K562 (cell line): ENCODE measurements at regions not wholly inside any gene's neighbourhood (a gene's known extent, or its start where the extent isn't known, plus 50 kb on each side); places are given as distances from the start of the nearest gene placed in this dataset.
"Not testable (repeated sequence)": the region's sequence is repeated elsewhere in the genome, so short reads cannot be mapped to it uniquely, and the experiment has no call there.

Source experiments
- EHMT2 ChIP-seq: fragments of 450-650 bp; IDR thresholded peaks from 2 replicates; pipeline ENCODE4 v1.6.1; 2018; ENCODE audit warnings: antibody characterized with exemption
- EZH2 ChIP-seq: IDR thresholded peaks from 2 replicates; pipeline ENCODE4 v1.6.1; 2012; ENCODE audit warnings: low read depth, mild to moderate bottlenecking, inconsistent platforms, low read length, borderline replicate concordance
- JUND ChIP-seq, 2 experiments: IDR thresholded peaks; 2 replicates in 1 of 2; 3 replicates in 1 of 2; pipeline ENCODE4 v1.6.1; 2011; ENCODE audit warnings: borderline replicate concordance in 2 of 2, low read depth in 2 of 2, low read length in 2 of 2, improper control_type of control experiment in 1 of 2, missing biosample characterization in 1 of 2, missing genetic modification characterization in 1 of 2, missing genetic modification reagents in 1 of 2
- MYC ChIP-seq, 2 experiments: fragments of 250-450 bp in 1 of 2; sonication (Bioruptor Pico) in 1 of 2; IDR thresholded peaks; 2 replicates each; pipeline versions ENCODE4 v1.5.1 to v1.6.1; 2012 to 2021; ENCODE audit warnings: low read depth in 2 of 2, borderline replicate concordance in 1 of 2, improper control_type of control experiment in 1 of 2, low read length in 1 of 2, mild to moderate bottlenecking in 1 of 2, moderate library complexity in 1 of 2
- PHF8 ChIP-seq: fragments of 200-600 bp; sonication (generic); IDR thresholded peaks from 2 replicates; pipeline ENCODE4 v1.6.1; 2012; ENCODE audit warnings: mixed run types, mild to moderate bottlenecking, inconsistent platforms, low read length, moderate library complexity, borderline replicate concordance
- POLR2B ChIP-seq: fragments of 450-650 bp; IDR thresholded peaks from 2 replicates; pipeline ENCODE4 v1.6.1; 2018; ENCODE audit warnings: low read depth; ENCODE audit not compliant: partially characterized antibody
- RAD21 ChIP-seq, 2 experiments: fragments of 250-450 bp in 1 of 2; fragments of 450-650 bp in 1 of 2; sonication (Bioruptor Pico) in 1 of 2; formaldehyde crosslinking in 1 of 2; IDR thresholded peaks in 1 of 2; conservative IDR thresholded peaks in 1 of 2; 2 replicates each; pipeline versions ENCODE4 v1.4.0 to v1.8.0; 2020 to 2022; ENCODE audit warnings: mild to moderate bottlenecking in 2 of 2, moderate library complexity in 1 of 2
- RBM17 ChIP-seq: fragments of 200-400 bp; formaldehyde crosslinking; IDR thresholded peaks from 2 replicates; pipeline ENCODE4 v1.6.1; 2017; ENCODE audit warnings: low read depth, mild to moderate bottlenecking, low read length, borderline replicate concordance
- RCOR1 ChIP-seq, 2 experiments: IDR thresholded peaks; 2 replicates each; pipeline ENCODE4 v1.6.1; 2012; ENCODE audit warnings: low read depth in 2 of 2, low read length in 2 of 2, borderline replicate concordance in 1 of 2, improper control_type of control experiment in 1 of 2
- YY1 ChIP-seq, 3 experiments: IDR thresholded peaks; 2 replicates each; pipeline ENCODE4 v1.6.1; 2011; ENCODE audit warnings: low read length in 2 of 3, mild to moderate bottlenecking in 2 of 3, moderate library complexity in 2 of 3, borderline replicate concordance in 1 of 3, control low read depth in 1 of 3, low read depth in 1 of 3; ENCODE audit not compliant: insufficient read depth in 3 of 3, insufficient replicate concordance in 2 of 3, control insufficient read depth in 1 of 3, insufficient read length in 1 of 3; ENCODE audit errors: extremely low read depth in 1 of 3

DNA sequence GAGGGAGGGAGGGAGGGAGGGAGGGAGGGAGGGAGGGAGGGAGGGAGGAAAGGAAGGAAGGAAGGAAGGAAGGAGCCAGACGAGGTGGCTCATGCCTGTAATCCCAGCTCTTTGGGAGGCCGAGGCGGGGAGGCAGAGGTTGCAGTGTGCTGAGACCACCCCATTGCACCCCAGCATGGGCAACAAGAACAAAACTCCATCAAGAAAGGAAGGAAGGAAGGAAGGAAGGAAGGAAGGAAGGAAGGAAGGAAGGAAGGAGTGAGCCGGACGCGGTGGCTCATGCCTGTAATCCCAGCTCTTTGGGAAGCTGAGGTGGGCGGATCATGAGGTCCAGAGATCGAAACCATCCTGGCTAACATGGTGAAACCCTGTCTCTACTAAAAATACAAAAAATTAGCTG is 60.8 kb upstream of the JARID2 start:
- not testable (repeated sequence) for TF ChIP-seq EHMT2; EZH2; YY1 (IDR thresholded peaks at IDR 0.05; ENCODE audit: borderline replicate concordance in 1 of 3, control insufficient read depth in 1 of 3, extremely low read depth in 1 of 3, insufficient read depth in 3 of 3, insufficient read length in 1 of 3, insufficient replicate concordance in 2 of 3, low read depth in 1 of 3, low read length in 2 of 3); PHF8; JUND (IDR thresholded peaks at IDR 0.05; ENCODE audit: borderline replicate concordance, low read depth, low read length); JUND (tag; IDR thresholded peaks at IDR 0.05; ENCODE audit: borderline replicate concordance, low read depth, low read length); POLR2B; RCOR1 (IDR thresholded peaks at IDR 0.05; ENCODE audit: borderline replicate concordance in 1 of 2, low read depth in 2 of 2, low read length in 2 of 2); MYC (IDR thresholded peaks at IDR 0.05; ENCODE audit: low read depth, low read length); MYC (CRISPR knock-in tag; IDR thresholded peaks at IDR 0.05; ENCODE audit: borderline replicate concordance, low read depth); RBM17; RAD21 (CRISPR knock-in tag; conservative IDR thresholded peaks at IDR 0.05 in 1 of 2, IDR thresholded peaks at IDR 0.05 in 1 of 2)
